GM23248 (cell line): ENCODE measurements at regions not wholly inside any gene's neighbourhood (a gene's known extent, or its start where the extent isn't known, plus 50 kb on each side); places are given as distances from the start of the nearest gene placed in this dataset.

Experiments
- EZH2 ChIP-seq: fragments of 200-600 bp; sonication (generic); IDR thresholded peaks from 2 replicates; pipeline ENCODE4 v1.6.1; 2018; ENCODE audit warnings: antibody characterized with exemption, mild to moderate bottlenecking; ENCODE audit not compliant: insufficient read depth, poor library complexity, severe bottlenecking
- EZH2phosphoT487 ChIP-seq: fragments of 200-600 bp; sonication (generic); IDR thresholded peaks from 2 replicates; pipeline ENCODE4 v1.6.1; 2018; ENCODE audit warnings: antibody characterized with exemption, moderate library complexity, mild to moderate bottlenecking, low read depth; ENCODE audit not compliant: insufficient read depth

DNA sequence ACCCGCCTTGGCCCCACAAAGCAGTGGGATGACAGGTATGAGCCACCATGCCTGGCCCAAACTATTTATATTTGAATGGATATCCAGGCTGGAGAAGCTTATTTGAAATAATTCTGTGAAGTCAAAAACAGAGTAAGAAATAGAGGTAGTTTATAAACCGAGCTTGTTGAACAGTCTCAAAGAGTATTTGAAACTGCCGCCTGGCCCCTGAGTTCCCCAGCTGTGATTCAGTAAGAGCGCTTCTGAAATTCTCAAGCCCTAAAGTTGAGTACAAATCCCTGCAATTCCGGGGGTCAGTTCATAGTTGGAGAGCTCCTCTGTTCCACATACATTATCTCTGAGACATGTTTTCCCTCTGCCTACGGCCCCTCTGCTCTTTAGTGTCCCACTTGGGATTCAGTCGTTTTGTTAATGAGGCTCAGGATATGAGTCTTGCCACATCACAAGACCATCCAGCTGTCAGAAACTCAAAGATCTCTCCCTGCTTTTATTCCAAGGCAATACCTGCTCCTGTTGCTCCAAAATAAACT, 127.8 kb downstream of the SOD2 start:
- no peak for TF ChIP-seq EZH2phosphoT487
- no peak for TF ChIP-seq EZH2
